Hepatocyte (in vitro differentiated cells): ENCODE measurements at regions not wholly inside any gene's neighbourhood (a gene's known extent, or its start where the extent isn't known, plus 50 kb on each side); places are given as distances from the start of the nearest gene placed in this dataset.

Experiments used
- DNase-seq: peaks from one replicate; pipeline ENCODE4 v3.0.0-alpha.2; 2016; ENCODE audit warnings: low spot score
- H2AFZ ChIP-seq: fragments of 200-600 bp; sonication (generic); 2 replicates; pipeline ENCODE4 v1.6.0; 2016; ENCODE audit warnings: antibody characterized with exemption, mild to moderate bottlenecking
- H3K27ac ChIP-seq: fragments of 200-600 bp; sonication (generic); 2 replicates; pipeline ENCODE4 v1.5.1; 2016; ENCODE audit warnings: mild to moderate bottlenecking
- H3K27me3 ChIP-seq: fragments of 200-600 bp; sonication (generic); 2 replicates; pipeline ENCODE4 v1.6.1; 2016
- H3K36me3 ChIP-seq: fragments of 200-600 bp; sonication (generic); replicated peaks from 2 replicates; pipeline ENCODE4 v1.5.1; 2016; ENCODE audit warnings: low read depth; ENCODE audit not compliant: insufficient read depth
- H3K4me1 ChIP-seq: fragments of 200-600 bp; sonication (generic); 2 replicates; pipeline ENCODE4 v1.5.1; 2016; ENCODE audit warnings: mild to moderate bottlenecking, moderate library complexity; ENCODE audit not compliant: insufficient read depth
- H3K4me2 ChIP-seq: fragments of 200-600 bp; sonication (generic); 2 replicates; pipeline ENCODE4 v1.6.0; 2016
- H3K4me3 ChIP-seq: fragments of 200-600 bp; sonication (generic); 2 replicates; pipeline ENCODE4 v1.5.1; 2016; ENCODE audit warnings: mild to moderate bottlenecking
- H3K79me2 ChIP-seq: fragments of 200-600 bp; sonication (generic); 2 replicates; pipeline ENCODE4 v1.6.0; 2017; ENCODE audit warnings: mild to moderate bottlenecking
- H3K9me2 ChIP-seq: fragments of 200-600 bp; sonication (generic); replicated peaks from 2 replicates; pipeline ENCODE4 v1.6.0; 2017; ENCODE audit warnings: mild to moderate bottlenecking; ENCODE audit not compliant: insufficient read depth
- H3K9me3 ChIP-seq: fragments of 200-600 bp; sonication (generic); 2 replicates; pipeline ENCODE4 v1.5.1; 2016; ENCODE audit warnings: low read depth, mild to moderate bottlenecking
- H4K20me1 ChIP-seq: fragments of 200-600 bp; sonication (generic); 2 replicates; pipeline ENCODE4 v1.6.0; 2016; ENCODE audit warnings: mild to moderate bottlenecking; ENCODE audit not compliant: insufficient read depth, poor library complexity, severe bottlenecking
- EZH2 ChIP-seq: fragments of 200-600 bp; sonication (generic); IDR thresholded peaks from 2 replicates; pipeline ENCODE4 v1.6.1; 2016; ENCODE audit warnings: antibody characterized with exemption, mild to moderate bottlenecking, borderline replicate concordance
- EZH2phosphoT487 ChIP-seq: fragments of 200-600 bp; sonication (generic); IDR thresholded peaks from one replicate; pipeline ENCODE4 v1.6.1; 2018; ENCODE audit warnings: antibody characterized with exemption, mild to moderate bottlenecking, low read depth, moderate library complexity; ENCODE audit not compliant: unreplicated experiment, severe bottlenecking
- WGBS: methylation state at CpG from one replicate; pipeline ENCODE4 v1.1.6; 2016; ENCODE audit warnings: low lambda C conversion rate; ENCODE audit errors: missing lambda C conversion rate; 5-methylcytosine and 5-hydroxymethylcytosine counted together
- TF ChIP-seq, protein P1 (sequence below): fragments of 200-600 bp; sonication (generic); IDR thresholded peaks from 2 replicates; pipeline ENCODE4 v1.5.1; 2016; ENCODE audit warnings: antibody characterized with exemption, mild to moderate bottlenecking; ENCODE audit not compliant: poor library complexity

DNA sequence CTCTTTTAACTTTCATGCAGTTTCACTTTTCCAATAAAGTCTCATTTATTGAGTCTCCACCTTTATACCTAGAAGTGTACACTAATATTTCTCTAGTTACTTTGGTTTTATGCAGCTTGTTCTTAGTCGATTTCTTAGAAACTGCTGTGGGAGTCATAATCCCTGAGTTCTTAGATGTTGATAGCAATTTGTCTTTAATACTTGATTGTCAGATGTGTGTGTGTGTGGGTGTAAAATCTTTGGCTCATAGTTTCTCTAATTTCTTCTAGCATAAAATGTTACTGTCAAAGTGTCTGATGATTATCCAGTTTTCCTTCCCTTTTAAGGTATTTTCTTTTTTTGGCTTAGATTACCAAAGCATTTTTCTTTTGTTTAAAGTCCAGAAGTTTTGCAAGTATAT, 473.8 kb upstream of the PTCHD4 start:
- TF ChIP-seq, protein P1, sequence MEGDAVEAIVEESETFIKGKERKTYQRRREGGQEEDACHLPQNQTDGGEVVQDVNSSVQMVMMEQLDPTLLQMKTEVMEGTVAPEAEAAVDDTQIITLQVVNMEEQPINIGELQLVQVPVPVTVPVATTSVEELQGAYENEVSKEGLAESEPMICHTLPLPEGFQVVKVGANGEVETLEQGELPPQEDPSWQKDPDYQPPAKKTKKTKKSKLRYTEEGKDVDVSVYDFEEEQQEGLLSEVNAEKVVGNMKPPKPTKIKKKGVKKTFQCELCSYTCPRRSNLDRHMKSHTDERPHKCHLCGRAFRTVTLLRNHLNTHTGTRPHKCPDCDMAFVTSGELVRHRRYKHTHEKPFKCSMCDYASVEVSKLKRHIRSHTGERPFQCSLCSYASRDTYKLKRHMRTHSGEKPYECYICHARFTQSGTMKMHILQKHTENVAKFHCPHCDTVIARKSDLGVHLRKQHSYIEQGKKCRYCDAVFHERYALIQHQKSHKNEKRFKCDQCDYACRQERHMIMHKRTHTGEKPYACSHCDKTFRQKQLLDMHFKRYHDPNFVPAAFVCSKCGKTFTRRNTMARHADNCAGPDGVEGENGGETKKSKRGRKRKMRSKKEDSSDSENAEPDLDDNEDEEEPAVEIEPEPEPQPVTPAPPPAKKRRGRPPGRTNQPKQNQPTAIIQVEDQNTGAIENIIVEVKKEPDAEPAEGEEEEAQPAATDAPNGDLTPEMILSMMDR = no peak
- TF ChIP-seq EZH2phosphoT487 = no peak
- TF ChIP-seq EZH2 = no peak
- no peaks in the 10 kb centered on the region for H3K4me1 ChIP-seq
- H2AFZ ChIP-seq = no peak overlapping the region
- DNase-seq = no peak
- H4K20me1 ChIP-seq = no peaks in the 10 kb centered on the region
- WGBS = 59% methylated on average over 1 of the region's 1 CpG
- H3K9me3 ChIP-seq = no peaks in the 10 kb centered on the region
- H3K36me3 ChIP-seq = no peaks in the 10 kb centered on the region
- no peak overlapping the region for H3K27ac ChIP-seq
- no peak overlapping the region for H3K4me3 ChIP-seq
- no peak overlapping the region for H3K4me2 ChIP-seq
- no peaks in the 10 kb centered on the region for H3K79me2 ChIP-seq
- H3K9me2 ChIP-seq = no peaks in the 10 kb centered on the region
- no peaks in the 10 kb centered on the region for H3K27me3 ChIP-seq

DNA sequence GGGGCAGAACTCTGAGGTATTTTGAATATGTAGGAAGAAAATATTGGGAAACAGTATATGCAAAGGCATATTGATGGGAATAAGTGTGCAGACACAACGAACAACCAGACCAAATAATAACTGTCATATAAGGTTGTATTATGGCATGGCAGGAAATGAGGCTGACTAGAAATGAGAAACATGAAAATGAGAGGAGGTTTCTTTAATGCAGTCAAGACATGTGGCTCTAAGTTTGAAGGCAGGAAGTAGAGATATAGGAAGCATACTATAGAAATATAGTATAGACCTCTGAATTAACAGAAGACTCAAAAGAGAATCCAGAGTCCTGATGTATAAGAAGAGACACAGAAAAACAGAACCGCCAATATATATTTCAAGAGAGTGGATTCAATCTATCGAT, 459.7 kb upstream of the PTCHD4 start:
- no peak for DNase-seq
- H3K4me3 ChIP-seq = no peak overlapping the region
- no peaks in the 10 kb centered on the region for H3K36me3 ChIP-seq
- H3K4me1 ChIP-seq = no peaks in the 10 kb centered on the region
- no peaks in the 10 kb centered on the region for H4K20me1 ChIP-seq
- H3K9me3 ChIP-seq = no peaks in the 10 kb centered on the region
- H3K79me2 ChIP-seq = no peaks in the 10 kb centered on the region
- no peak overlapping the region for H2AFZ ChIP-seq
- no peak for TF ChIP-seq EZH2
- TF ChIP-seq EZH2phosphoT487 = no peak
- TF ChIP-seq, protein P1 = no peak
- H3K9me2 ChIP-seq = no peaks in the 10 kb centered on the region
- no peak overlapping the region for H3K4me2 ChIP-seq
- no peak overlapping the region for H3K27ac ChIP-seq
- 95% methylated on average over 3 of the region's 3 CpGs for WGBS
- no peaks in the 10 kb centered on the region for H3K27me3 ChIP-seq

DNA sequence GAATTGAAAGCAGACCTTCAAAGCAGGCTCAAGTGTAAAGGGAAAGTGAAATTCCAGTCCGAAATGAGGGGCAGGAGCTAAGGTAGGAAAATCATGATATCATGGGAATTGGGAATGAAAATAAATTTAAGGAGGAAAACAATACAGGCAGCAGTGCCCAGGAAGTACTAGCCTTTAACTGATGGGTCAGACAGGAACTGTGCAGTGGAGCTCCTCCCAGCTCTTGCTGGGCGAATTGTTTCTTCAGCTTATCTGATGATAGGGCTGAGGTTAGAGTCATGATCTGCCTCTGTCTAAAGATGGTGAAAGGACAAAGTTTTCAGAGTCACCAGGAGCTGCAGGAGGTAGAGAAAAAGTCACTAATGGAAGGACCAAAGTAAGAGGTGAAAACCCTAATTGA, 457.9 kb upstream of the PTCHD4 start:
- no peaks in the 10 kb centered on the region for H3K9me3 ChIP-seq
- WGBS = 69% methylated on average over 2 of the region's 2 CpGs
- TF ChIP-seq, protein P1 = no peak
- TF ChIP-seq EZH2phosphoT487 = no peak
- TF ChIP-seq EZH2 = no peak
- H3K4me2 ChIP-seq = no peak overlapping the region
- no peaks in the 10 kb centered on the region for H3K9me2 ChIP-seq
- H3K27me3 ChIP-seq = no peaks in the 10 kb centered on the region
- H3K79me2 ChIP-seq = no peaks in the 10 kb centered on the region
- H3K36me3 ChIP-seq = no peaks in the 10 kb centered on the region
- H3K4me3 ChIP-seq = no peak overlapping the region
- no peak for DNase-seq
- no peak overlapping the region for H3K27ac ChIP-seq
- no peaks in the 10 kb centered on the region for H4K20me1 ChIP-seq
- no peaks in the 10 kb centered on the region for H3K4me1 ChIP-seq
- H2AFZ ChIP-seq = no peak overlapping the region

DNA sequence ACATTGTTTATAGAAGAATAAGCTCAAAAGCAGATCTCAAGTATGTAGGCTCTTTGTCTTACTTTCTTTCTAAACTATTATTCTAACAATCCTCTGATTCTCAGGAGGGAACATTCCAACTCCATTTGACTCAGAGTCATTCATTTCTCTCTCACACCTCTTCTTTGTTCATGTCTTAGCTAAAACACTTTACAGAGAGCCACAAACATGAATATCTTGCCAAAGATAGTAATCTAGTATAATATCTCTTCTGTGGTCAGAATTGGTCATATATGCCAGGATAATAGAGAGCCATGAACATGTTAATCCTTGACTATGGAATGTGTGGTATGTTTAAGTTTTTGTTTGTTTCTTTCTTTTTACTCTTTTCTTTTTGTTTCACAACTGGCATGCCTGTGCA, 456.0 kb upstream of the PTCHD4 start:
- Histone ChIP-seq H4K20me1 (no peaks in the 10 kb centered on the region), H3K9me2 (no peaks in the 10 kb centered on the region), H3K4me1 (no peaks in the 10 kb centered on the region), H3K9me3 (no peaks in the 10 kb centered on the region), H3K27ac (no peak overlapping the region), H3K4me3 (no peak overlapping the region), H3K79me2 (no peaks in the 10 kb centered on the region), H3K36me3 (no peaks in the 10 kb centered on the region), H3K4me2 (no peak overlapping the region), H3K27me3 (no peaks in the 10 kb centered on the region), H2AFZ (no peak overlapping the region)
- TF ChIP-seq EZH2phosphoT487 (no peak), EZH2 (no peak)
- TF ChIP-seq, protein P1 = no peak
- DNase-seq = no peak
